Hematopoietic multipotent progenitor cell treated with erythropoietin and hydrocortisone succinate and interleukin-3 and kit ligand, for 15 days (in vitro differentiated cells): ENCODE measurements at regions not wholly inside any gene's neighbourhood (a gene's known extent, or its start where the extent isn't known, plus 50 kb on each side); places are given as distances from the start of the nearest gene placed in this dataset.

ENCODE experiments used
- DNase-seq: peaks from one replicate; pipeline ENCODE4 v3.0.0-alpha.2; 2015; ENCODE audit warnings: low spot score

GRCh38 chr5:109529987-109530386, 120.2 kb upstream of the PJA2 start:
- no peak for DNase-seq

- no peak for DNase-seq
Measured at GRCh38 chr5:109529520-109529919, 119.7 kb upstream of the PJA2 start.

DNA sequence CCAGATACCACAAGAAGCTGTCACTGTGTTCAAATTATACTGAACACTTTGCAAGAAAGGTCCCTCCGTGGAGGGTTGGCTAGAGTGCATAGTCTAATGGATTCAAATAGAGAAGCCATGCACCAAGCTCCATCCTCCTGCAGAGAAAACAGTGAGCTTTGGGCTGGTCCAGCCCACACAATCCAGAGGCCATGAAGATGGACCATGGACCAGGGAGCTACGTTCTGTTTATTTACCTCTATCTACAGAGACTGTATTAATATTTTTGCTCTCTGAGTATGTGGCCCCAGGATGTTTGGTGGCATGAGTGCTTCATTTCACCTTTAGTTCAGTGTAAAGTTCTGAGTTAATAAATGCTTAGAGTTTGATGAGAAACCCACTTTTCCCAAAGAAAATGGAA, 114.8 kb upstream of the PJA2 start:
- no peak for DNase-seq

- DNase-seq: no peak
Measured at GRCh38 chr5:109524026-109524425, 114.3 kb upstream of the PJA2 start.

GRCh38 chr5:109522404-109522803, 112.6 kb upstream of the PJA2 start:
- DNase-seq: no peak

GRCh38 chr5:109519416-109519815, 109.6 kb upstream of the PJA2 start:
- DNase-seq: no peak

GRCh38 chr5:109516390-109516789, 106.6 kb upstream of the PJA2 start:
- DNase-seq: no peak

DNA sequence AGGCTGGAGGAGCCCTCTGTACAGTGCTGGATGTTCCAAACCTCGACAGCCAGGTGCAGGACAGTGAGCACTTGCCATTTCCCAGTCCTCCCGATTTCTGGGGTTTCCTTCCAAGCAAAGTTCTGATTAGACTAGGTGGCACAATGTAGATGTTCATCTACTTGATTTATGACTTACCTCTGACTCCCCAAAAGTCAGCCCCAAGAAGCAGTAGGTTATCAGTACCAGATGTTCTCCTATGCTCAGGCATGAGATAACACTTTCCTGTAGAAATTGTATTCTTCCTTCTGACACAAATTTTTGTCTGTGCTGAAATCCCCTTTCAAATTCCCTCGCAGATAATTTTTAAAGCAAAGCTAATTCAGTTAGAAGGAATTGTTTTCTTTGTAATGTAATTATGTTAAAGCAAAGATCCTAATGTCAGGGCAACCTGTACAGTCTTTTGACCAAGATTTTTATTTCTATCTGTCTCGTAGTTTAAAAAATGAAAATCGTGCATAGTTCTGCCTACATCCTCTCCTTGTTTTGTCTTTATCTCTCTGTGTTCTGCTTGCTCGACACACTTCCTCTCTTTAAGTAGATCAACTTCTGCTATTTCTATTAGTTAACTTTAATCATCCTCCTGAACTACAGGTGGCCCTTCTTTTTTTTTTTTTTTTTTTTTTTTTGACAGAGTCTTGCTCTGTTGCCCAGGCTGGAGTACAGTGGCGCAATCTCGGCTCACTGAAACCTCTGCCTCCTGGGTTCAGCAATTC, 102.4 kb upstream of the PJA2 start:
- no peak for DNase-seq

GRCh38 chr5:109506556-109506955, 96.8 kb upstream of the PJA2 start:
- DNase-seq: no peak

DNA sequence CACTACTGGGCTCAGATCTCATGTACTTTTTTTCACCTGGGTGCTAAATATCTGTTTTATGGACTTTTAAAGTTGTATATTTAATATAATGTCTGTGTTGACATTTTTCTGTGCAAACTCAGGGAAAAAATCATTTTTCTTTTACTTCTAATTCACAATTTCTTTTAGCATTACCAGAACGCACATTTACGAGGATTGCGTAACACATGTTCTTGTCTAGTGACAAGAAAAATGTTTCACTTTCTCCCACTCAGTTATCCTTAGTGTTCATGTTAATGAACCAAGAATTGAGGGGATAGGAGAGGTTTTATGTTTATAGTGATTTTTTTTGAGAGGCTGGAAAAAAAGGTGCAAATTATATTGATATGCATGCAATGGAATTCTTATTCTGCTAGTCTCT, 86.3 kb upstream of the PJA2 start:
- DNase-seq: no peak

- DNase-seq: no peak
Measured at GRCh38 chr5:109487753-109488420, 78.1 kb upstream of the PJA2 start.

GRCh38 chr5:109486200-109486804, 76.5 kb upstream of the PJA2 start:
- DNase-seq: no peak

DNA sequence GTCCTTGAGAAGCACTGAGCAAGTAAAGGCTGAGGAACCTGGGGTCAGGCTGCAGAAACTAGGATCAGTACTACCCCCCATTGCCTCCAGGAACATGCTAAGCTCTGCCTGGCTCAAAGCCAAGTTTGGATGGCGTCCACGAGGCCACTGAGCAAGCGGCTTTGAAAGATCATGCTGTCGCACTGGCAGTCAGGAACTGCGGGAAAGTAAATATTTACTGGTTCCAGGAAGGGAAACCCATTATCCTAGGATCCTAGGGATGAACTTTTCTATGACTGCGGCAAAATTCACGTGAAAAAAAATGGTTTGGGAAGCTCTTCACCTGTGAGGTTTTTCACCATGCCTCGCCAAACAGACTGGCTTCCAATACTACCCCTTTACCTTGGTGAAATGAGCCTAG, 75.3 kb upstream of the PJA2 start:
- DNase-seq: peak; percentile 22

- no peak for DNase-seq
Measured at GRCh38 chr5:109484597-109484996, 74.8 kb upstream of the PJA2 start.

DNA sequence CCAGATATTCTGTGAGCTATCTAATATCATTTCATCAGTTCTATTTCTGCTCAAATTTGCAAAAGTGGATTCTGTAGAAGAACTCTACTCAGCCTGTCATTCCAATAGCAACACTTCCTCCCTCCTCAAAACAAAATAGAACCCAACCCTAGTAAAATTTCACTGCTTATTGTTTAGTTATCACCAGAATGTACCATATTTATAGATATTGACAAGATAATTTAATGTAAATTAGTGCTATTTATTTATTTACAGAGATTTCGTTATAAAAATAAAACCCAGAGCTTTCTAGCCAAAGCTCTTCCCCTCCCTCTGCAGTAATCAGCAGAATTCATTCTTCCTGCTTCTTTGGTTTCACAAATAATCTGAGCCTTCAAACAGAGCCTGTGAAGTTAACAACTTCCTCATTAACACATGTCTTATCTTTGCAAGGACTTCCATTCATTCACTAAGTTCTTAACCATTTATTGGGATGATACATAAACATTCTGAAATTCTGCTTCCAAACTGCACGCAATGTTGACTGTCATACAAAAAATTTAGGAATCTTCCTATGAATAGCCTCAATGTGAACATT, 73.7 kb upstream of the PJA2 start:
- DNase-seq: no peak

- DNase-seq: no peak
Measured at GRCh38 chr5:109482748-109483147, 73.0 kb upstream of the PJA2 start.

- DNase-seq: peak; percentile 9
Measured at GRCh38 chr5:109479260-109479860, 69.6 kb upstream of the PJA2 start.

GRCh38 chr5:109478830-109479229, 69.1 kb upstream of the PJA2 start:
- no peak for DNase-seq

DNA sequence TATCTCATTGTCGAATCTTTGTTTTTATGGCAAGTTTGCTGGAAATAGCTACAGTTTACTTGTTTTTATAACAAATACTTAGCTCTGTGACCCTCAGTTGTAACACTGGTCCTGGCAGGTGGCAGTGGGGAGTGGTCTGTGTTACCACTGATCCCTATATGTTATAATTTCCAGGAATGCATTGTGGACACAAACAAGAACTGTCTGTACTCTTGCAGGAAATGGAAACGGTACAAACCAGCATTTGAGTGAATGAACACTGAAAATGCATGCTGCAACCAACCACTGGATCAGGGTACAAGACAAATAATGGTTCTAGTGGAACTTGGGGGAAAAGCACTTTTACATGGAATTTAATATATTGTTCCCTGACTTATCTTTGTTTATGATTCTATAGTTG, 66.5 kb upstream of the PJA2 start:
- DNase-seq: no peak

DNA sequence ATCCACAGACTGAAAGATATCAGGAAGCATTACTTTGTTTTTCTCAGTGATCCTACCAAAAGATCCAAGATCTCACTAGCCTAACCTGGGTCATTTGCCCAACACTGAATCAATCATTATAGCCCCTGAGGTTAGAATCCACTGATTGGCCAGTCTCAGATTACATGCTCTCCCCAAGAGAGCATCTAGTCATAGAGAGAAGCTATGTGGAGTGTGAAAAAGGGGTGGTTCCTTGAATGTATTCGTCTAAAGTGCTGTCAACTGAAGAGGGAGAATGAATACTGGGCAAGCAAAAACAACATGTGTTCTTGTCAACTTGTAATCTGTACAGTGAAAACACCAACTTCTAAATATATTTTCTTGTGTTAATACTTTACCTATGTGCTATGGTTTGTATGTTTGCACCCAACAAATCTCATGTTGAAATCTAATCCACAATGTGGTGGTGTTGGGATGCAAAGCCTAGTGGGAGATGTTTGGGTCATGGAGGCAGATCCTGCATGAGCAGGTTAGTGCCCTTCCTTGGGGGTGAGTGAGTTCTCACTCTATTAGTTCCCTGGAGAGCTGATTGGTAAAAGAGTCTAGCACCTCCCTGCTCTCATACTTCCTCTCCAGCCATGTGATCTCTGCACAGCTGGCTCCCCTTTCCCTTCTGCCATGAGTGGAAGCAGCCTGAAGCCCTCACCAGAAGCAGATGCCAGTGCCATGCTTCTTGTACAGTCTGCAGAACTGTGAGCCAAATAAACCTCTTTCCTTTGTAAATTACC, 60.3 kb upstream of the PJA2 start:
- DNase-seq: no peak

GRCh38 chr5:109468737-109469420, 59.1 kb upstream of the PJA2 start:
- DNase-seq: peak; percentile 90
